ENCODE measurements at regions not wholly inside any gene's neighbourhood (a gene's known extent, or its start where the extent isn't known, plus 50 kb on each side); places are given as distances from the start of the nearest gene placed in this dataset.

DNA sequence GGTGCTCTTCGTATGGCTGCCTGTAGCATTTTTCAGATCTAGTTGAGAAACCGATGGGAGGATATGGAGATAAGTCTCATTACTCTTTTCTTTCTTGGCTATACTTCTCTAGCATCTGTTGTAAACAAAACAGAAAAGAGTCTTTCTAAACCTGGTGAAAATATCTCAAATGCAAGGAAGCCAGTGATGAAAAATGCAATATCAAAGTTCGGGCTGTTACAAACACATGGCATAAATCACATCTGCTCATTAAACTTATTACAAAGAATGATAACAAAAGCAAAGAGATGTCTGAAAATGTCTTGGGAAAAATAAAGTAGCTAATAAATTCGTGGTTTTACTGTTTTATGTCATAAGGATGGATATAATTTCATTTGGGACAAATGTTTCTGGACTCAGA lies 71.8 kb upstream of the IGFBP3 start:
- TF ChIP-seq FOS (IDR thresholded peaks at IDR 0.05; ENCODE audit: low read depth, low read length) (no peak), POLR2A (IDR thresholded peaks at IDR 0.05; ENCODE audit: low read depth, low read length) (no peak), RFX5 (IDR thresholded peaks at IDR 0.05; ENCODE audit: low read depth, low read length) (no peak), MXI1 (IDR thresholded peaks at IDR 0.05; ENCODE audit: borderline replicate concordance, low read depth, low read length) (no peak), MAZ (IDR thresholded peaks at IDR 0.05; ENCODE audit: borderline replicate concordance, low read depth, low read length) (no peak), RCOR1 (IDR thresholded peaks at IDR 0.05; ENCODE audit: insufficient replicate concordance, low read length) (no peak), MAFK (IDR thresholded peaks at IDR 0.05; ENCODE audit: low read depth, low read length) (no peak), BHLHE40 (IDR thresholded peaks at IDR 0.05; ENCODE audit: low read depth, low read length) (no peak), SMC3 (IDR thresholded peaks at IDR 0.05; ENCODE audit: low read depth, low read length) (no peak), CHD1 (IDR thresholded peaks at IDR 0.05; ENCODE audit: low read depth, low read length) (no peak), CEBPB (IDR thresholded peaks at IDR 0.05; ENCODE audit: low read depth, low read length) (no peak)
- TF ChIP-seq, protein P1, sequence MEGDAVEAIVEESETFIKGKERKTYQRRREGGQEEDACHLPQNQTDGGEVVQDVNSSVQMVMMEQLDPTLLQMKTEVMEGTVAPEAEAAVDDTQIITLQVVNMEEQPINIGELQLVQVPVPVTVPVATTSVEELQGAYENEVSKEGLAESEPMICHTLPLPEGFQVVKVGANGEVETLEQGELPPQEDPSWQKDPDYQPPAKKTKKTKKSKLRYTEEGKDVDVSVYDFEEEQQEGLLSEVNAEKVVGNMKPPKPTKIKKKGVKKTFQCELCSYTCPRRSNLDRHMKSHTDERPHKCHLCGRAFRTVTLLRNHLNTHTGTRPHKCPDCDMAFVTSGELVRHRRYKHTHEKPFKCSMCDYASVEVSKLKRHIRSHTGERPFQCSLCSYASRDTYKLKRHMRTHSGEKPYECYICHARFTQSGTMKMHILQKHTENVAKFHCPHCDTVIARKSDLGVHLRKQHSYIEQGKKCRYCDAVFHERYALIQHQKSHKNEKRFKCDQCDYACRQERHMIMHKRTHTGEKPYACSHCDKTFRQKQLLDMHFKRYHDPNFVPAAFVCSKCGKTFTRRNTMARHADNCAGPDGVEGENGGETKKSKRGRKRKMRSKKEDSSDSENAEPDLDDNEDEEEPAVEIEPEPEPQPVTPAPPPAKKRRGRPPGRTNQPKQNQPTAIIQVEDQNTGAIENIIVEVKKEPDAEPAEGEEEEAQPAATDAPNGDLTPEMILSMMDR (conservative IDR thresholded peaks at IDR 0.05; ENCODE audit: low read depth, low read length) = no peak
- TF ChIP-seq, protein P2, sequence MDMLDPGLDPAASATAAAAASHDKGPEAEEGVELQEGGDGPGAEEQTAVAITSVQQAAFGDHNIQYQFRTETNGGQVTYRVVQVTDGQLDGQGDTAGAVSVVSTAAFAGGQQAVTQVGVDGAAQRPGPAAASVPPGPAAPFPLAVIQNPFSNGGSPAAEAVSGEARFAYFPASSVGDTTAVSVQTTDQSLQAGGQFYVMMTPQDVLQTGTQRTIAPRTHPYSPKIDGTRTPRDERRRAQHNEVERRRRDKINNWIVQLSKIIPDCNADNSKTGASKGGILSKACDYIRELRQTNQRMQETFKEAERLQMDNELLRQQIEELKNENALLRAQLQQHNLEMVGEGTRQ (IDR thresholded peaks at IDR 0.05; ENCODE audit: low read depth, low read length) = no peak

Measured in IMR-90 (cell line).